ACC112 (cell line): ENCODE measurements at regions not wholly inside any gene's neighbourhood (a gene's known extent, or its start where the extent isn't known, plus 50 kb on each side); places are given as distances from the start of the nearest gene placed in this dataset.
"Not testable (repeated sequence)": the region's sequence is repeated elsewhere in the genome, so short reads cannot be mapped to it uniquely, and the experiment has no call there.

ENCODE experiments used
- H2AFZ ChIP-seq: fragments of 200-600 bp; sonication (generic); one replicate; pipeline ENCODE4 v1.6.0; 2017; ENCODE audit warnings: antibody characterized with exemption, low read length; ENCODE audit not compliant: unreplicated experiment
- H3K27ac ChIP-seq: fragments of 200-600 bp; sonication (generic); 2 replicates; pipeline ENCODE4 v1.5.1; 2014; ENCODE audit warnings: low read depth, mild to moderate bottlenecking, antibody characterized with exemption, low read length, moderate library complexity
- H3K27me3 ChIP-seq: fragments of 200-600 bp; sonication (generic); 2 replicates; pipeline ENCODE4 v1.6.1; 2014; ENCODE audit warnings: mild to moderate bottlenecking, antibody characterized with exemption, low read length, moderate library complexity, mixed read lengths; ENCODE audit not compliant: insufficient read depth
- H3K36me3 ChIP-seq: fragments of 200-600 bp; sonication (generic); 2 replicates; pipeline ENCODE4 v1.6.1; 2016; ENCODE audit warnings: mild to moderate bottlenecking, antibody characterized with exemption, low read length, moderate library complexity, mixed read lengths; ENCODE audit not compliant: insufficient read depth
- H3K4me1 ChIP-seq: fragments of 200-600 bp; sonication (generic); one replicate; pipeline ENCODE4 v1.6.1; 2016; ENCODE audit warnings: low read length, mixed read lengths; ENCODE audit not compliant: insufficient read depth, unreplicated experiment, control insufficient read depth
- H3K4me3 ChIP-seq: fragments of 200-600 bp; sonication (generic); 2 replicates; pipeline ENCODE4 v1.5.1; 2014; ENCODE audit warnings: mild to moderate bottlenecking, low read depth, low read length
- H3K79me2 ChIP-seq: fragments of 200-600 bp; sonication (generic); one replicate; pipeline ENCODE4 v1.6.0; 2016; ENCODE audit warnings: low read length; ENCODE audit not compliant: control insufficient read depth, unreplicated experiment, insufficient read depth

DNA sequence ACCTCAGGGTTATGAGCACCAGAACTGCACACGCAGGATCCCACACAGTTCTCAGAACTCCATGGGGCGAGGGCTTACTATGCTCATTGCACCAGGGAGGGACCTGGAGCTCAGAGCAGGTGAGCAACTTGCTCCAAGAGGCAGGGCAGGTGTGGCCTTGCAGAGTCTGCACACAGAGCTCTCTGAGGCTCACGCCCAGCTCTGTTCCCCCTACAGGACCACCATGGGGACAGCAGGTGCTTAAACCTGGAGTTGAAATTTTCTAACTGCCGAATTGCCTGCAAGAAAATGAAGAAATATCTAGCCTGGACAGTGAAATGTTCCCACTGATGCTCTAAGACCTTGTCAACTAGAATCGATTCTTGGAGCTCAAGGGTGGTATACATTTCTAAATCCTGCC lies 49.9 kb upstream of the MSMB start:
- not testable (repeated sequence) for H2AFZ ChIP-seq, H3K79me2 ChIP-seq, H3K27me3 ChIP-seq, H3K27ac ChIP-seq, H3K4me3 ChIP-seq, H3K36me3 ChIP-seq
- peaks cover 11% of the 10 kb centered on the region for H3K4me1 ChIP-seq

DNA sequence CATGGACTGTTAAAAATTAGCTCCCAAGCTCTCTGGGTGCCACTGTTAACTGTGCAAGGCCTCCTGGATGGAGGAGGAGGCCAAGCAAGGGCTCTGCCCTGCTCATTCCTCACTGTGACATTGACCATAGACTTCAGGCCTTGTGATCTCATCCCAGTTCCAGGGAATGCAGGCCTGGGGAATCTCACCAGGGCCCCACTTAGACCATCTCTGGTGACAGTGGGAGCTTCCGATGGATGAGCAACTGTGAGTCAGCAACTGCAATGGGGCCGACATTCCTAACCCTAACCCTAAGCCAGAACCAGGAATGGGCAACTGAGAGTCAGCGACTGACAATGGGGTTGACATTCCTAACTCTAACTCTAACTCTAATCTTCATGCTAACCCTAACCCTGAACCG lies 50.4 kb upstream of the MSMB start:
- Histone ChIP-seq H3K4me1 (peaks cover 11% of the 10 kb centered on the region), H3K27ac (no peak overlapping the region), H3K4me3 (no peak overlapping the region), H3K79me2 (no peaks in the 10 kb centered on the region), H3K27me3 (no peaks in the 10 kb centered on the region), H3K36me3 (no peaks in the 10 kb centered on the region), H2AFZ (no peak overlapping the region)

GRCh38 chr10:46096909-46097575 lies 51.0 kb upstream of the MSMB start:
- no peaks in the 10 kb centered on the region for H3K36me3 ChIP-seq

DNA sequence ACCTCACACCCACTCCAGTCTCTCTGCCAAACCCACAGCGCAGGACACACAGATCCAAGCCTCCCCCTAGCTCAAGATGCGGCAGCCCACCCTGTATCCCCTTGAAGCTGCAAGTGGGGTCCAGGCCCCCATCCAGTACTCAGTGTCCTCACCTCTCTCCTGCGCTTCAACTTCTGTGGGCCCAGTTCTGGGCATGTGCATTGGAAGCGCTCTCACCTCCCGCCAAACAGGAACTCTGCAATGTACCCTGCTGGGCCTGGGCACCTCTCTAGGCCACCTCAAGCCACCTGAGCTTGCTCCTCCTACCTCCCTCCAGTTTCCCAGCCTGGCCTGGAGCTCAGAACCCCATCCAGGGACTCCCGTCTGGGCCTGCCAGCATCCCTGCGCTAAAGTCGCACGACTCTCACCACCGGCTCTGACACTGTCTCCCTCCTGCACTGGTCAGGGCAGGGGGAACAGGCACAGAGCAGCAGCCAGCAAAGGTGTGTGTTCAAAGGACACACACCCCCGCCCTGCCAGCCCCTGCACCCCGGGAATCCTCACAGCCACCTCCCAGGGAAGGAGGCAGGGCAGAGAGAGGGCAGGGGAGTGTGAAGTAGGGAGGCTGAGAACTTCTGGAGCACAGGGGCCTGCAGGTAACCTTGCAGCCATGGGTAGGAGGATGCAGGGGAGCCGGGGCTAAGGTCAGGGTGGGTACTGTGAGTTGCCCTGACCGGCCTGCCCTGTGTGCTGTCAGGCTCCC lies 51.7 kb upstream of the MSMB start:
- Histone ChIP-seq H3K27ac (no peak overlapping the region), H3K27me3 (no peaks in the 10 kb centered on the region), H3K4me3 (no peak overlapping the region), H3K79me2 (no peaks in the 10 kb centered on the region), H2AFZ (no peak overlapping the region), H3K4me1 (peaks cover 11% of the 10 kb centered on the region), H3K36me3 (no peaks in the 10 kb centered on the region)

More at GRCh38 chr10:46096909-46097575, 51.0 kb upstream of the MSMB start:
- H3K4me1 ChIP-seq, result peaks cover 11% of the 10 kb centered on the region
- H2AFZ ChIP-seq, result no peak overlapping the region
- H3K79me2 ChIP-seq, result no peaks in the 10 kb centered on the region
- H3K27ac ChIP-seq, result no peak overlapping the region
- no peak overlapping the region for H3K4me3 ChIP-seq
- H3K27me3 ChIP-seq, result no peaks in the 10 kb centered on the region

GRCh38 chr10:46098386-46098785 lies 52.3 kb upstream of the MSMB start:
- H3K36me3 ChIP-seq, result no peaks in the 10 kb centered on the region
- H3K4me3 ChIP-seq, result no peak overlapping the region
- peaks cover 11% of the 10 kb centered on the region for H3K4me1 ChIP-seq
- H3K79me2 ChIP-seq, result no peaks in the 10 kb centered on the region
- no peak overlapping the region for H2AFZ ChIP-seq
- no peak overlapping the region for H3K27ac ChIP-seq
- no peaks in the 10 kb centered on the region for H3K27me3 ChIP-seq

- peaks cover 11% of the 10 kb centered on the region for H3K4me1 ChIP-seq
- not testable (repeated sequence) for H3K27me3 ChIP-seq, H2AFZ ChIP-seq, H3K27ac ChIP-seq, H3K36me3 ChIP-seq, H3K4me3 ChIP-seq, H3K79me2 ChIP-seq
Measured at GRCh38 chr10:46098925-46099324, 52.9 kb upstream of the MSMB start.

- Histone ChIP-seq H3K79me2 (no peaks in the 10 kb centered on the region), H3K36me3 (no peaks in the 10 kb centered on the region), H3K4me1 (no peaks in the 10 kb centered on the region), H3K27me3 (peaks cover 12% of the 10 kb centered on the region), H2AFZ (no peak overlapping the region), H3K27ac (no peak overlapping the region), H3K4me3 (no peak overlapping the region)
Measured at GRCh38 chr10:46104071-46104585, 58.1 kb upstream of the MSMB start.

- not testable (repeated sequence) for H3K27ac ChIP-seq, H2AFZ ChIP-seq, H3K4me3 ChIP-seq, H3K36me3 ChIP-seq, H3K79me2 ChIP-seq, H3K4me1 ChIP-seq
- H3K27me3 ChIP-seq, result peaks cover 12% of the 10 kb centered on the region
Measured at GRCh38 chr10:46105416-46105815, 59.3 kb upstream of the MSMB start.

DNA sequence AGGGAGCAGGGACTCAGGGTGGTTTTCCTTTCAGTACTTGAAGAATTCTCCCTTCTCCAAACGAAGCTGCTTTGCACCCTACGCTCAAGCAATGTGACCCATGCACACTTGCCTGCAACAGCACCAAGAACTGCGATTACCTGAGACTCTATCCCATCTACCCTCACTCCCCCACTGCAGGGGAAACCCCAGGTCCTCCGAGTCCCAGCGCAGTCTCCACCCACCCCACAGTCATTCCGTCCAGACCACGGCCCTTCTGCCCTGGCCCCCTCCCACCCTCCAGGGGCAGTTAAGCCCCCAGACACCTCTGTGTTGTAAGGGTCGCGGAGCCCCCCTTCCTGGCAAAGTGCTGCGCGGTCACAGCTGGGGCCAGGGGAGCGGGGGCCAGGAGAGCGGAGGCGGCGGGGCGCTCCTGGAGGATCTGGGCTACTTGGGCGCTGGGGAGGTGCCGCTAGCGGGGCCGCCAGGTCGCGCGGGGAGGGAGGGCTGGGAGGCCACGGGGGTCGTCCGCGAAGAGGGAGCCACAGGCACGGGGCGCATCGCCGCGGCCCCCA lies 59.9 kb upstream of the MSMB start:
- H3K4me1 ChIP-seq, H3K36me3 ChIP-seq, H3K27ac ChIP-seq, H3K79me2 ChIP-seq: not testable (repeated sequence)
- Histone ChIP-seq H3K4me3 (peak overlapping the region; percentile 77), H2AFZ (peak overlapping the region; percentile 17), H3K27me3 (peaks cover 12% of the 10 kb centered on the region)

DNA sequence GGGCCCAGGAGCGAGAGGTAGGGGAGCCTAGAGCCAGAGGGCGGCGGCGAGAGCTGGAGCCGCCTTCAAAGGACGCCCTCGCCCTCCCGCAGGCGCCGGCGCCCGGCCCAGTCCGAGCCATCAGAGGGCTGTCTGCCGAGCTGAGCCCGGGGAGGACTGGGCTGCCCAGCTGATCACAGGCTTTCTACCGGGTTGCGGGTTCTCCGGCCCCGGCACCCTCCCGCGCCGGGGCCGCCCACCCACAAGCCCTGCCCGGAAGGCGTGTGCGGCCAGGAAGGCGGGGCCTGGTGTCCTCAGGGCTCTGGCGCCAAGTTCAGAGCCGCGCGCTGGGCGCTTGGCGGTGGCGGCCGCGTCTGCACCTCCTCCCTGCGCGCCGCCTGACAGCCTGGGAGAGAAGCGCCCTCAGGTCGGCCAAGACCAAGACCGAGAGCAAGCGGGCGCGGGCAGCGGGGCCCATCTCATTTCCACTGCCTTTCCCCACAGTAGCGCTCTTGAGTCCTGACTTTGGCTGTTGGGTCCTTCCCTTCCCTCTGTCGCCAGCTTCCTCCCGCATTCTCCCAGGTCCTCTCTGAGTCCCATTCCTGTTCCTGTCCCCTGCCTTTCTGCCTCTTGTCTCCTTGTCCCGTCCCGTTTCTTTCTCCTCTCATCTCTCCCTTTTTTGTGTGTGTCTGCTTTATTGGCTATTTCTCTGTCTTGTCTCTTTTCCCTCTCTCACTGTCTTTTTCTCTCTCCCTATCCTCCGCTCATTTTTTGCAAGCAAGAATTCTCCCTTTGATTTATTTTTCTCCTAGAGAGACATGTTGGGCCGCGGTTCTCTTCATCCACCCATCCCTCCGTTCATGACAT lies 60.6 kb upstream of the MSMB start:
- H3K4me1 ChIP-seq, result no peaks in the 10 kb centered on the region
- H3K36me3 ChIP-seq, result no peaks in the 10 kb centered on the region
- H3K27me3 ChIP-seq, result peaks cover 12% of the 10 kb centered on the region
- H3K4me3 ChIP-seq, result peak overlapping the region; percentile 77
- H3K79me2 ChIP-seq, result no peaks in the 10 kb centered on the region
- H2AFZ ChIP-seq, result peak overlapping the region; percentile 60
- no peak overlapping the region for H3K27ac ChIP-seq
